Stimulated activated CD8-positive, alpha-beta memory T cell treated with anti-CD3 and anti-CD28 coated beads, Interleukin-7, amount 100 ng/mL, for 48 hours (primary cell): ENCODE measurements at regions not wholly inside any gene's neighbourhood (a gene's known extent, or its start where the extent isn't known, plus 50 kb on each side); places are given as distances from the start of the nearest gene placed in this dataset.

Experiments used
- DNase-seq, 2 donors: peaks; one replicate each; pipeline ENCODE4 v3.0.0-alpha.2; 2020; ENCODE audit warnings: low read depth in 1 of 2; ENCODE audit errors: extremely low read depth in 1 of 2

DNA sequence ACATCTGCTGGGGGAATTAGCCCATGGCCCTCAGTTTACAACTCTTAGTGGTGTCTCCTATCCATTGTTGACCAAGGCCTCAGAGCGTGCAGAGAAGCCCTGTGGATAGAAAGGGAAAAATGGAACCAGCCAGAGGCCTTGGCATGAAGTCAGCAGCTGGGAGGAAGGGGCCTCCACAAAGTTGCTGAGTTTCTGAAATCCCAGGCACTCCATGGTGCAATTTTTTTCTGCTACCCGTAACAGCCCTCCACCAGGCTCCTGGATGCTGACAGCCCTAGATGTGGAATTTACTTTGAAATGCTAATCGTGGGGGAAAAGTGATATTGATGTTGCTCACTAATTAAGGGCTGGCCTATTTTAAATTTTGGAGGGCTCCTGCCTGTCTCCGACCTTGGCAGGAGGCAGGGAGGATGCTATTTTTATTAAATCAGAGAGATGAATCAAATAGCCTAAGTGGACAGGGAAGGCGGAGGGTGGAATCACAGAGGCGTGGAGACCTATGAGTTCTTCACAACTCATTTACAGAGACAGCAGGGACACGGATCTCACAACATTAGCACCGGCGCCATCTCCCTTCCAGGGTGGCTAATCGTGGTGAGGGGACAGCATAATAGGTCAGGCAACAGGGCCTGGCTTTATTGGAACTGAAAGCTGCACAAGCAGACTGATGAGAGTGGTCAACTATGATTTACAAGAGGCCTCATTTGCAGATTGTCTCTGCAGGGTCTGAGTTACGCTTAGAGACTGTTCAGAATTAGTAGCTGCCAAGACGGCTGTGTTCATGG, 99.8 kb upstream of the WSCD2 start:
- DNase-seq: no peak

DNA sequence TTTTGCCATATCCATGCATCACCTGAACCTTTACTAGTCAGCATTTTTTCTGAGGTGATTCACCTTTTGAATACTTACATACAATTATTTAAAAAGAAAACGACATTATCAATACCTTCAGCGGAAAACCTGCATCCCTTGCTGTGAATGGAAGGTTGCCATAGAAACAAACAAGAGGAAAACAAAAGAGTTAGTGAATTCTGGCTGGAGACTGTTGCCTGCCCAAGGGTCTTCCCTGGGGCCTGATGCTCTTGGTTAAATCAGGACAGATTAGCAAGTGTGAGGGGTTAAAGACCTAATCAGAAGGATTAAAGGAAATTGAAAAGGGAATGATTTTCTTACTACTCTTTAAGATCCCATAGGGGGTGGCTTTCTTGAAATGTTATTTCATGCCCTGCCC, 96.0 kb upstream of the WSCD2 start:
- no peak for DNase-seq

DNA sequence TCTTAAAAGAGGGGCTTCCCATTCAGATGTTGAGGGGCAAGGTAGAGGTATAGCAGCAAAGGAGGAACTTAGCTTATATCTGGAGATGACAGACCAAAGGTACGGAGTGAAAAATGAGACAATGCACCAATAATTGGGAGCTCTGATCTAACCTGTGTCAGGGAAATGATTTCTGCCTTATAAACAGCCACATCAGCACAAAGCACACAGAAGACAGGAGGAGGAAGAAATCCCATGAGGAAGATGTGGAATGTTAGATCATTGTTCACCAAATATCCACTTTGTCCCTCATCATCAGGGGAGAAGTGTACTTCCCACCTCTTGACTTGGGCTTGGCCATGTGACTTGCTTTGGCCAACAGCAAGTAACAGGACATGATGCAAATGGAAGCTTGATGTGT, 93.7 kb upstream of the WSCD2 start:
- no peak for DNase-seq

DNA sequence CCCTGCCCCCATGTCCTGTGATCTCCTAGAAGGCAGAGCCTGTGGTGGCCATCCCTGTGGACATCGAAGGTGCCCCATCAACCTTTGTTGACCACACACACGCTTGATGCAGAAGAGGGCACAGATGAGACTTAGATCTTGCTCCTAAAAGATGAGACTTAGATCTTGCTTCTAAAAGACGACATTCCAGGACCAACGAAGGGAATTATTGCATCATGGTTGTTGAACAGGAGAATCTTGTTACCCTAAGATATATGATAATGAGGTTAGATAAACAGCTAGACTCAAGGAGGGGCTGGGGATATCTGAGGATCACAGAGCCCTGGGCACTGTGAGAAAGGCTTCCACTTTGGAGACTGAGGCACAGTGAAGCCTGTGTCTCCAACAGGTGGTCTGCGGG, 91.1 kb upstream of the WSCD2 start:
- no peak for DNase-seq

DNA sequence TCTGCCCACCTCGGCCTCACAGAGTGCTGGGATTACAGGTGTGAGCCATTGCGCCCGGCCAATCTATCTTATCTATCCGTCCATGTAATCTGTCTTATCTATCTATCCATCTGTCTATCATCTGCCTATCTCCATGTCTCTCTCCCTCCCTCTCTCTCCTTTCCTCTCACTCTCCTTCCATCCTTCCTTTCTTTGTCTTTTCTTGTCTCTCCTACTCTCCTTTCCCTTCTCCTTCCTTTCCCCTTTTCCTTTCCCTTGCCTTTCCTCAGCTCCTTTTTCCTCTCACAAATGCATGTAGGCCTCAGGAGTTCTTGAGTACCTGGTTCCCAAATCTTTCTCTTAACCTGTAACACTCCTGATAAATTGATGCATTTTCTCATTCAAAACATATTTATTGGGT, 89.3 kb upstream of the WSCD2 start:
- no peak for DNase-seq

DNA sequence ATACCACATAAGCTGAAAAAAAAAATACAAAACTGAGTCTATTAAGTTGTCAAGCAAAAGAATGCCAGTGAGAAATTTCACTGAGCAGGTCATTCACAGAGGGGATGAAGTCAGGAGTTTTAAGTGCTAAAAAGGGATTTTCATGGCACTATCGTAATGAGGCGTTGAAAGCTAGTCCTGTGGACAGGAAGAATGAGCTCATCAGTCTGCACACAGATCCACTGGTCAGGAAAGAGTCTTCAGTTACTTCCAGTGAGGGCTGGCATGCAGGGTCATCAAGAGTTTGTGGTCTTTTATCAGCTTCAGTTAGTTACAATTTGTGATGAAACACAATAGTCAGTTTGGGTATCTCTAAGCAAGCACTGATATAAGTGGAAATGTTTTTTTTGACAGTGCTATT, 88.1 kb upstream of the WSCD2 start:
- no peak for DNase-seq

DNA sequence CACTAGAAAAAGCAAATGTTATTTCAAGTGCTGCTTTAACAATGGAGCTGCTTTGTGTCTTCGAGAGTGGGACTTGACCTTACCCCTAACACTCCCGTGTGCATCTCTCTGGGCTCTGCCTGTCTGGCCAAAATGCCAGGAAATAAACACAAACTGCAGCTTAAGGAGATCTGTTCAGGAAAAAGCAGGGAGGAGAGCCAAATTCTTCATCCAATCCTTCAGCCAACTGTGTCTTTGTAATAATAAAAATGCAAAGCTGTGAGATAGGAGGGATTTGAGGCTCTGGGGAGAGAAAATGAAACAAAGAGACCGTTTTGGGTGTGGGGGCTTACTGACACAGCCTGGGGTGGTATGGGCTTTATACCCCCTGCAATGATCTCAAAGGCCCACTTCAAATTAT, 85.8 kb upstream of the WSCD2 start:
- no peak for DNase-seq

DNA sequence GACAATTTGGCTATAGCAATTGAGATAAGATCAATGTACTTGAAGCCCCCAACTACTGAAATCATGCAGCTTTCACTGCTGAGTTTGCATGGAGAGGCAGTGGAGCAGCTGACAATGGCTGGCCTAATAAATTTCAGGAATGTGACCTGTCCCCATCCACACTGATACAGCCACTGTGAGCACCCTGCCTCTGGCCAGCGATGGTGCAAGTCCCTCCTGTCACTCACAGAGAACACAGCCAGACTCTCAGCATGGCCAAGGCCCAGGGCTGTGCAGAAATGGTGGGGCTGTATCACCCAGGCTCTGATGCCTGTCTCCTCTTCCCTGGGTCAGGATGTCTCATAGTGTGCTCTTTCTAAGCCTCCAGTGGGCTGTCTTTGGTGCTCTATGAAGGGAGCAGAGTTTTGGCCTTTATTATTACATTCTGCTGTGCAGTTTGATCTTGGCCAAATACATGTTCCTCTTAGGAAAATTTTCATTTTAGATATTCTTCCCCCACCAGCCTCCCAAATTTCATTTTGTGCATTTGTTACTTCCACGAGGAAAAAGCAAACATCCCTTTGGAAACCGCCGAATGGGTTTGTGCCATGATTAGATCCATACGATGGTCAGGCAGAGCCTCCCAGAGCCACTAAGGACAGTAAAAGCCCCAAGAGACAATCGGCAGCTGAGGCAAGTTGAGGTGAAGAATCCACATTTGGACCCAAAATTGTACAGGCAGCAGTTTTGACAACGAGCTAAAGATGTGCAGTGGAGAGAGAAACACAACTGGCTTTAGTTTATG, 85.1 kb upstream of the WSCD2 start:
- no peak for DNase-seq

DNA sequence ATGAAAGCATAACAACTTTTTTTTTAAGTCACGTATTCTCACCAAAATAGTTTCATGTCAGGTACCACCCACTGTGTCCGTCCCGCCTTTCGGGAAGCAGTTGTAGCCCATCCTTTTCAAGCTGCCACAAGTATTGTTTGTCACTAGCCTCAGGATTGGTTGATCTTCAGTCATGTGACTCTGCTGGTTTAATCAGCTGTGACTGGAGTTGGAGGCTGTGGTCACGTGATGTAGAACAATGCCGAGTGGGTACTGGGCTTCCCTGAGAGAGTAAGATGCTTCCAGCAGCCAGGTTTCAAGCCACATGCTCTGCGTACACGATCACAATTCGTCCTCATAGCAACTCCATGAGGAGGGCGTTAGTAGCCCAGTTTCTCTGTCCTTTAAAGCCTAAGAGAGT, 83.0 kb upstream of the WSCD2 start:
- DNase-seq: no peak

DNA sequence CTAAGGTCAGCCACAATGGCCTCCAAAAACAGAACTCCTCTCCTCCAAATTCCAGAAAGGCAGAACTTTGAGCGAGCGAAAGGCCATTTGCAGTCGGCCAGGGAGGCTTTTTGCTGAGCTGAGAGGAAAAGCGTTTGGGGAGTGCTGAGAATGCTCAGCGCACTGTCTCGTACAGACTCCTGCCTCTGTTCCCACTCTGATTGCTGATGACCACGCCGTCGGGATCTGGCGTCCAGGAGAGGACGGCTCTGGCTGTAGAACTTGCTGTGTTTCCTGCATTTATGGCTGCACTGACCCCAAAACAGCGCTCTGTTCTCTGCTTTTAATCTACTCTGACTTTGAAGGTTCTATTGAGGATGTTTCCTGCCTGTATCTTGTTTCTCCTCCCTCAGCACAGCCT, 82.4 kb upstream of the WSCD2 start:
- no peak for DNase-seq

DNA sequence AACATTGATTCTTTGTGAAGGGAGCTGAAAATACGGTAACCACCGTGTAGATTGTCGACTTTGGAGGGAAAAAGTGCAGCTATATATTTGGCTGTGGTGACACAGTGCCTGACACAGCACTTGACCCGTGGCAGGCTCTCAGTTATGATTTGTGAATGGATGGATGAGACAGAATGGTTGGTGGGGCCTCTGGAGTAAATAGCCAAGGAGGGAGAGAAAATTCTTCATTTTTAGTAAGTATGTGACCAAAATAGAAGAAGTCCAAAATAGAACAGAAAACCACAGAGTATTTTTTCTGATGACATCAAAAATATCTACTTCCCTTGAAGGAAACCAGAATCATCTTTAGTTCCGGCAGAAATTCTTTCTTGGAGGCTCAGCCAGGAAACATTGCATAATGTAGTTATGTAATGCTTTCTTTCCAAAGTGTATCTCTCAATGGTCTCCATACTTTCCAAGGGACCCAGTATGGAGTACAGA, 82.0 kb upstream of the WSCD2 start:
- no peak for DNase-seq

DNA sequence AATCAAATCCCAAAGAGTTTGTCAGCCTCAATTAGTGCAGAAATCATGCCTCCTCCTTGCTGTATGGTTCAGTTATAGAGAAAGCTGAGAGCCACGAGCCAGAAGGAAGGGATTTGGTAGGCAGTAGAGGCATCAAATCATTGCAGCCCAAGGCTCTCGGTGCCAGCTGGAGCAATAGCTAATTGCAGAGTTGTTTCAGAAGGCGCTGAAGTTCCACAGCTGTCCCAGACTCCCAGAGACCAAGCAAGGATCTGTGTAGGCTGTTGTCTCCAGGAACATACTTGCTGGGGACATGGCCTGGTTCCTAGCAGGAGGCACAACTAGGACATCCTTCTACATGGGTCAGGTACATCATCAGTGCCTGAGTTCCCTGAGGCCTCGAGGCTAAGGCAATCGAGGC, 80.4 kb upstream of the WSCD2 start:
- DNase-seq: no peak

DNA sequence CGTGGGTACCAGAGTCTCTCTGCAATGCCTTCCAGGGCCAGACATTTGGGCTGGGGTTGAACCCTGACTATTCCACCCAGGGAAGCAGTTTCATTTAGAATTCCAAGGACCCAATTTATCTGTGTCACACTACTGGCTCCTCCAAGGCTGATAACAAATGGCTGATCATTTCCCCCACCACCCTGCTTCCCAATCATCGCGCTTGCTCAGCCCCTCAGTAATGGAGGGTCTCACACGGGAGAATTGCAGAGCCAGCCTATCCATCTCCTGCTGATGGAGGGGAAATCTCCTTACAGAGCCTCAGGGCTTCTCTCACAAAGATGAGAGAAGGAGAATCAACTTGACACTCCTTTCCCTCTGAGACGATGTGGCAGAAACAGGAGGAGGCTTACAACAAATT, 78.4 kb upstream of the WSCD2 start:
- DNase-seq: no peak

DNA sequence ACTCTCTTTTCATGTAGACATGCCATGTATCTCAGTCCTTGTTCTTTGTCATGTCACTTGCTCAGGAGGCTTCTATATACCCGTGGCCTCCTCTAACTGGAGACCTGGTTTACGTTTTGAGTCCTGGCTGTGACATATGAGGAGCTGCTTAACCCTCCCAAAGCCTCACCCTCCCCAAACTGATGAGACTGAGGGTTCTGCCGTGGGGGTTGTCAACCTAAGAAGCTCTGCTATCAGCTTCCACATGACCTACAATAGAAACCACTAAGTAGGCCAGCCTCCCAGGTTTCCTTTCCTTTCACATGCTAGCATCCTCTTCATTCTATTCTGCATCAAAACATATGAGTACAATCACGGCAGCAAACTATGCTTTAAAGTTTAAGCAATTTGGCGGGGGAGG, 76.8 kb upstream of the WSCD2 start:
- no peak for DNase-seq

DNA sequence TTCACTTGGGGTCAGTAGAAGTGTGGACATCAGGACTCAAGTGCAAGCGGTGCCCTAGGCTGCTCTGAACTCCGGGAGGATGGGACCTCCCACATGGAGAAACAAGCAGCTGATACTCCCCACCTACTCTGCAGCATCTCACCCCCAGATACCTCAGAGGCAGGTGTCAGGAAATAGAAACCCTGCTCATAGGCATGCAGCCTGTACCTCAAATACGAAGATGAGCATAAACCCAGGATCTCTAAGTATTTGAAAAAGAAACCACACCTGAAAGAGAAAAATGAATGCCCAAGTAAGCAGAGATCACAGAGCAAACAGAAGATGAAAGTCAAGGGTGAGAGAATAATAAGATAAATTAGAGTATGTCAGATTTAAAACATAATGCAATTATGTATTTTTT, 75.6 kb upstream of the WSCD2 start:
- DNase-seq: no peak

DNA sequence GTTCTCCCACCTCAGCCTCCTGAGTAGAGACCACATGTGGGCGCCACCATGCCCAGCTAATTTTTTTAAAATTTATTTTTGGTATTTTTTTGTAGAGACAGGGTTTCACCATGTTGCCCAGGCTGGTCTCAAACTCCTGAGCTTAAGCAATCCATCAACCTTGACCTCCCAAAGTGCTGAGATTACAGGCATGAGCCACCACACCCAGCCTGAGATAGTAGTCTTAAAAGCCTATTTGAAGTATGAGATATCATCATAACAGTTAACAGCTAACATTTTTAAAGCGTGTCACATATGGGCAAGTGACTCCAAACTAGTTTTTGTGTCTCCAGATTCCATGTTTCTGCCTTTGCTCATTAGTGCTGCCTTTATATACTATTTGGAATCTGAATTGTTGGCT, 74.6 kb upstream of the WSCD2 start:
- no peak for DNase-seq

DNA sequence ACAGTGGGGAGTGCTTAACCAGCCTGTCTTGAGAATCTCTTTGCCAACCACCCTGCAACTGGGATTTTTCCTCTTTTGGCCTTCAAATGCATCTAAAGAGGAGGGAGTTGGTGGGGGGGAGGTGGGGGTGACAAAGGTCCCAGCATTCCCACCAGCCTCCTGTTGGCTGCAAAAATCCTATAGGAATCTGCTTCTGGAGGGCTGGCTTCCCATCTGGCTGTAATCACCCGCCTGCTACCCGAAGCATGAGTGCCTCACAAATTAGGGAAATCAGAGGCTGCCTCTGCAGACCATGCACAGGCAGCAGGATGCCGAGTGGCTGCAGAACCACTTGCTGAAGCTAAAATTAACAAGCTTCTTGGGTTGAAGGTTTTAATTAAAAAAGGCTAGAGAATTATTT, 73.9 kb upstream of the WSCD2 start:
- DNase-seq: no peak

DNA sequence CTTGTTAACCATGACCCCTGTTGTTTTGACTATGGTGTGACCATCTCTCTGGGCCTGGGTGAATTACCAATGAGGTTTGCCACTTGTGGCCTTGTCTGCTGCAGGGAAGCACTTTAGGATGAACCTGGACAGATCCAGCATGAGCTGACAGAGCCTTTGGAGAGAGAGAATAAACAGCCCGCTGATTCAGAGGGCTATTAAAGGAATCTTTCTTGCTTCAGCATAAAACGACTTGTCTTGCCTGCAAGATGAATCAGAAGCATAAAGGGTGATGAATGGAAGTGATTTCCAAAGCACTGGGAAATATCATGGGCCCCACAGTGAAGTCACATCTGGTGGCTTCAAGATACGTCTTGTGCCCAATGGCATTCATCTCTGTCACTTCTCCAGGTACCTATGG, 69.0 kb upstream of the WSCD2 start:
- DNase-seq: no peak

DNA sequence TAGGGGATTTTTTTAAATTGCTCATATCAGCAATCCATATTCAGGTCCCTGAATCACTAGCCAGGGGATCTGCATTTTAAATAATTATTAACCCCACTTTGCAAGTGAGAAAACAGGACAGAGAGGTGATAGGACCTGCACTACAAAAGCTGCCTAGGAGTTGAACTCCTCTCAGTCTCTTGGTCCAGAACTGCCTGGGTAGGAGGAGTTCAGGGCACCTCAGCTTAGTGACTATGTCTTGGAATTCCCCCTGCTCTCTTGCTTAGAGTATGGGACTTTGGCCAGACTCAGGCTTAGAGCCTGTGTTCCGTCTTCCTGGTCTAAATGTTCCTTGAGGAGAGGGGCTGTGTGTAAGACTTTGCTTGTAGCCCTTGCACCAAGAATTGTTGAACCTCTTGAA, 68.2 kb upstream of the WSCD2 start:
- DNase-seq: no peak

DNA sequence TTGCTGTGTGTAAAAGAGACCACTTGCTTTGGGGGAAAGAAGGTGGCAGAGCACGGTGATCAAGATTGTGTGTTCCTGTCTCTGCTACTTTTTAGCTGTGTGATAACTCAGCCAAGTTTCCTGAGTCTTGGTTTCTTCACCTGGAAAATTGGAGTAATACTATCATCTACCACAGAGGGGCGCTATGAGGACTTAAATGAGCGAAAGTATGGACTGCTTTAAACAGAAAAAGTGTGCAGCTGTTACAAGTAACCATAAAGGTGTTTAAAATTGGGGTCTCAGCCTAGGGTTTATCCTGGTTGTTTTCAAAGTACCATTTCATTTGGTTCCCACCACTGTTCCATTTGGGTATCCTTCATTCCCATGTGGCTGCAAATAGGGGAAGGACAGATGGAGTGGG, 65.9 kb upstream of the WSCD2 start:
- no peak for DNase-seq

DNA sequence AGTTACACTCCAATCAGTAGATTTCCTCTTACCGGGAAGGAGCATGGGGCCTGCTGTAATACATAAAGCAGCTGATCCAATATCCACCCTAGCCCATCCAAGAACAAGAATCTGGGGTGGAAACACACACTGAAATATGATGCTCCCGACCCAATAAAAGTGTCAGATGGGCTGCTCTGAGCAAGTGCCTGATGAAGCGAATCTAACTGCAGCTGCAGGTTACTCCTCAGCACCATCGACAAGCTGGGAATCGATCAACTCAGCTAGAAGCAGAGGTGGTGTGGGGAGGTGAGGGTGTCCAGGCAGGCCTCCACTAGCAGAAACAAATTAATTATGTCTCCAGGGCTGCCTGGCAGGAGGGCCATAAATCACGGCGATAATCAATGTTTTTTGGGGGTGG, 64.0 kb upstream of the WSCD2 start:
- DNase-seq: no peak
